MCF 10A (cell line): ENCODE measurements at regions not wholly inside any gene's neighbourhood (a gene's known extent, or its start where the extent isn't known, plus 50 kb on each side); places are given as distances from the start of the nearest gene placed in this dataset.

Source experiments
- BruUV-seq: library from RNA; stranded (reverse); fragments of 400-500 nt; replicated peaks from 2 replicates; lab custom pipeline; 2021; lab: Mats Ljungman, UMichigan
- CTCF ChIA-PET: fragments of 300-600 bp; sonication (Branson Sonifier 250); formaldehyde crosslinking; extraction: SDS; loops from one replicate; lab custom pipeline; 2021; ENCODE audit warnings: antibody characterized with exemption, inconsistent platforms; lab: Yijun Ruan, JAX
- POLR2A ChIA-PET: fragments of 300-600, 350-650 bp; sonication (Branson Sonifier 250); formaldehyde crosslinking; extraction: SDS; loops from one replicate; lab custom pipeline; 2020; ENCODE audit warnings: antibody characterized with exemption, inconsistent platforms; lab: Yijun Ruan, JAX
- DNase-seq: peaks from one replicate; pipeline ENCODE4 v3.0.0-alpha.2; 2018; ENCODE audit not compliant: unreplicated experiment
- H3K27ac Mint-ChIP-seq: one replicate; pipeline ENCODE4 v1.8.0; 2022; ENCODE audit warnings: mild to moderate bottlenecking, low read depth, mixed read lengths; ENCODE audit not compliant: unreplicated experiment
- H3K27me3 Mint-ChIP-seq: one replicate; pipeline ENCODE4 v1.8.0; 2022; ENCODE audit warnings: mixed read lengths; ENCODE audit not compliant: insufficient read depth, unreplicated experiment
- H3K36me3 Mint-ChIP-seq: one replicate; pipeline ENCODE4 v1.8.0; 2022; ENCODE audit warnings: mild to moderate bottlenecking, moderate library complexity, mixed read lengths; ENCODE audit not compliant: insufficient read depth, unreplicated experiment
- H3K4me1 Mint-ChIP-seq: one replicate; pipeline ENCODE4 v1.8.0; 2022; ENCODE audit warnings: mixed read lengths; ENCODE audit not compliant: insufficient read depth, unreplicated experiment
- H3K4me3 Mint-ChIP-seq: one replicate; pipeline ENCODE4 v1.8.0; 2022; ENCODE audit warnings: mild to moderate bottlenecking, moderate library complexity, mixed read lengths; ENCODE audit not compliant: unreplicated experiment
- H3K9me3 Mint-ChIP-seq: one replicate; pipeline ENCODE4 v1.8.0; 2022; ENCODE audit warnings: mixed read lengths; ENCODE audit not compliant: unreplicated experiment
- intact Hi-C: fragments of 100-400 bp; cut with micrococcal nuclease; formaldehyde crosslinking; loops from 2 replicates; pipeline ENCODE4 v1.14.1; 2022
- TF ChIP-seq, protein P1 (sequence below): fragments of 200-600 bp; IDR thresholded peaks from one replicate; pipeline ENCODE4 v1.8.0; 2022; ENCODE audit warnings: antibody characterized with exemption, mild to moderate bottlenecking; ENCODE audit not compliant: unreplicated experiment

GRCh38 chr5:53321721-53322120 is 158.7 kb upstream of the FST start:
- ChIA-PET POLR2A (interaction anchor here (0.9 to 7.3 kb wide), 3 partner anchors 12 to 25 kb away, joined by 3 to 64 read pairs (median 8); no protein-coding TSS in a partner anchor), CTCF (interaction anchor here (0.7 kb wide), 1 partner anchor 61 kb away, joined by 4 read pairs; no protein-coding TSS in a partner anchor)
- intact Hi-C loops, result no loop called here

DNA sequence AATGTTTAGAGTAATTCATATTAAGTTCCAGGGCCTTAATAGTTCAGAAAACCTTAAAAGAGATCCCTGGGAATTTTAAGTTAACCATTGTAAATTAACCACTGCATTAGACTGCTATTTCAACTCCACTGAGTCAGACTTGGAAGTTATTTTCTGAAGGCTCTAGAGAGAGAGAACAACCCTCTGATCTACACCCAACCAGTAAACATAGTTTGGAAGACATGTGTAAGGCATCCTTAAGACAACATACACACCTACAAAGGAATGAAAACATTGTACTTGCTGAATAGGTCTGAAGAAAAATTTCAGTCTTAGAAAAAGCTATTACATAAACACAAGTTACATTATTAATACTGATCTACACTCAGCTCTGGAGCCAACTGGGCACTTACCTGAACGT is 158.2 kb upstream of the FST start:
- H3K27ac Mint-ChIP-seq, result no peak overlapping the region
- H3K4me3 Mint-ChIP-seq, result no peak overlapping the region
- POLR2A ChIA-PET, result interaction anchor here (1.3 to 7.3 kb wide), 2 partner anchors 12 to 97 kb away, joined by 4 to 64 read pairs; no protein-coding TSS in a partner anchor
- H3K9me3 Mint-ChIP-seq, result peaks cover 2% of the 10 kb centered on the region
- no peak for DNase-seq
- peaks cover 40% of the 10 kb centered on the region for H3K4me1 Mint-ChIP-seq
- CTCF ChIA-PET, result no interaction called here
- no peaks in the 10 kb centered on the region for H3K27me3 Mint-ChIP-seq
- intact Hi-C loops, result no loop called here
- no peaks in the 10 kb centered on the region for H3K36me3 Mint-ChIP-seq
- BruUV-seq, result no TSS peak
- TF ChIP-seq, protein P1, sequence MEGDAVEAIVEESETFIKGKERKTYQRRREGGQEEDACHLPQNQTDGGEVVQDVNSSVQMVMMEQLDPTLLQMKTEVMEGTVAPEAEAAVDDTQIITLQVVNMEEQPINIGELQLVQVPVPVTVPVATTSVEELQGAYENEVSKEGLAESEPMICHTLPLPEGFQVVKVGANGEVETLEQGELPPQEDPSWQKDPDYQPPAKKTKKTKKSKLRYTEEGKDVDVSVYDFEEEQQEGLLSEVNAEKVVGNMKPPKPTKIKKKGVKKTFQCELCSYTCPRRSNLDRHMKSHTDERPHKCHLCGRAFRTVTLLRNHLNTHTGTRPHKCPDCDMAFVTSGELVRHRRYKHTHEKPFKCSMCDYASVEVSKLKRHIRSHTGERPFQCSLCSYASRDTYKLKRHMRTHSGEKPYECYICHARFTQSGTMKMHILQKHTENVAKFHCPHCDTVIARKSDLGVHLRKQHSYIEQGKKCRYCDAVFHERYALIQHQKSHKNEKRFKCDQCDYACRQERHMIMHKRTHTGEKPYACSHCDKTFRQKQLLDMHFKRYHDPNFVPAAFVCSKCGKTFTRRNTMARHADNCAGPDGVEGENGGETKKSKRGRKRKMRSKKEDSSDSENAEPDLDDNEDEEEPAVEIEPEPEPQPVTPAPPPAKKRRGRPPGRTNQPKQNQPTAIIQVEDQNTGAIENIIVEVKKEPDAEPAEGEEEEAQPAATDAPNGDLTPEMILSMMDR, result no peak

More at GRCh38 chr5:53321721-53322120, 158.7 kb upstream of the FST start:
- H3K4me3 Mint-ChIP-seq, result no peak overlapping the region
- no peak for DNase-seq
- H3K9me3 Mint-ChIP-seq, result peaks cover 8% of the 10 kb centered on the region
- no peak overlapping the region for H3K27ac Mint-ChIP-seq
- BruUV-seq, result no TSS peak
- peaks cover 40% of the 10 kb centered on the region for H3K4me1 Mint-ChIP-seq
- TF ChIP-seq, protein P1, result no peak
- no peaks in the 10 kb centered on the region for H3K36me3 Mint-ChIP-seq
- no peaks in the 10 kb centered on the region for H3K27me3 Mint-ChIP-seq

- POLR2A ChIA-PET, result interaction anchor here (1.0 to 7.3 kb wide), 6 partner anchors 11 to 237 kb away, joined by 3 to 64 read pairs (median 4); partner anchors contain the start of gene NDUFS4
- no peak overlapping the region for H3K27ac Mint-ChIP-seq
- no peaks in the 10 kb centered on the region for H3K9me3 Mint-ChIP-seq
- intact Hi-C loops, result no loop called here
- H3K4me3 Mint-ChIP-seq, result no peak overlapping the region
- TF ChIP-seq, protein P1, result no peak
- DNase-seq, result peak; percentile 82
- BruUV-seq, result no TSS peak
- CTCF ChIA-PET, result no interaction called here
- no peaks in the 10 kb centered on the region for H3K27me3 Mint-ChIP-seq
- H3K4me1 Mint-ChIP-seq, result peaks cover 36% of the 10 kb centered on the region
- no peaks in the 10 kb centered on the region for H3K36me3 Mint-ChIP-seq
These were observed 156.9 kb upstream of the FST start for GRCh38 chr5:53323511-53323910.

DNA sequence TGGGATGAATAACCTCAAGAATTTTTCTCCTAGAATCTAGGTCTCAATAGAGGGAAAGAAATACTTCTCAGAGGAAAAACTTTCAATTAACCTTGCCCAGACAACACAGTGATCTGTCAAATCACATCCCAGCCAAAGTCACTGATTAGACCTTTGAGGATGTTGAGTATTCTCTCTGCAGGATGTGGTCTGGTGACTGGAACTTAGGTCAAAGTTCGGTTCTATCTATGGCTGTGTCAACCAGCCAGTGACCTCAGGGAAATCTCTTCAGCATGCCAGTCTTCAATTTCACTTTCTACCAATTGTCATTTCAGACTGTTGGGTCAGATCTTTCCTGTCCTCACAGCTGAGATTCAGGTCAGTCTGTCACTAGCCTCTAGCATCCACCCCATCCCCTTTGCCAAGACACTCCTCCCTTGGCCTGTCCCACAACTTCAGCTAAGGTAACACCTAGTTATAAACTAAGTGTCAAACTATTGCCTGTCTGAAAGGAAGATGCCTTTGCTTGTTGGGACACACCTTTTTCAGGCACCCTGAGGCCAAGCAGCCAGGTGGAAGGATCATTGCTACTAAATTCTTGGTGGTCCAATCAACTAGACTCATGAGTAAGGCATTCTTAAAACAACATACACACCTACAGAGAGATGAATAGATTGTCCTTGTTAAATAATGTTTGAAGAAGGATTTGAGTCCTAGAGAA is 156.3 kb upstream of the FST start:
- BruUV-seq, result no TSS peak
- peak; percentile 58 for DNase-seq
- intact Hi-C loops, result no loop called here

More for the DNA sequence above, 156.3 kb upstream of the FST start:
- TF ChIP-seq, protein P1, result no peak
- no peak overlapping the region for H3K27ac Mint-ChIP-seq
- no peak overlapping the region for H3K4me3 Mint-ChIP-seq
- no peaks in the 10 kb centered on the region for H3K36me3 Mint-ChIP-seq
- peaks cover 30% of the 10 kb centered on the region for H3K4me1 Mint-ChIP-seq
- POLR2A ChIA-PET, result interaction anchor here (1.1 to 7.3 kb wide), 5 partner anchors 10 to 237 kb away, joined by 3 to 64 read pairs (median 4); partner anchors contain the start of gene NDUFS4
- CTCF ChIA-PET, result no interaction called here
- H3K9me3 Mint-ChIP-seq, result no peaks in the 10 kb centered on the region
- no peaks in the 10 kb centered on the region for H3K27me3 Mint-ChIP-seq
